ENCODE measurements at regions not wholly inside any gene's neighbourhood (a gene's known extent, or its start where the extent isn't known, plus 50 kb on each side); places are given as distances from the start of the nearest gene placed in this dataset.

- Histone ChIP-seq H3K4me1 (ENCODE audit: insufficient read depth, low read length, poor library complexity, severe bottlenecking) (no peaks in the 10 kb centered on the region), H3K9me2 (replicated peaks; ENCODE audit: low read depth, low read length) (no peaks in the 10 kb centered on the region), H2AFZ (ENCODE audit: low read length) (no peak overlapping the region), H3K9ac (ENCODE audit: low read depth, low read length, poor library complexity, severe bottlenecking) (no peak overlapping the region), H3K79me2 (ENCODE audit: insufficient read depth, low read length) (no peaks in the 10 kb centered on the region), H4K20me1 (ENCODE audit: insufficient read depth, low read length, poor library complexity, severe bottlenecking) (no peaks in the 10 kb centered on the region), H3K27me3 (ENCODE audit: insufficient read depth, low read length, poor library complexity, severe bottlenecking) (no peaks in the 10 kb centered on the region), H3F3A (ENCODE audit: low read depth) (no peaks in the 10 kb centered on the region), H3K4me3 (ENCODE audit: low read length, poor library complexity, severe bottlenecking) (no peak overlapping the region), H3K9me3 (ENCODE audit: insufficient read depth, low read depth, low read length) (no peaks in the 10 kb centered on the region), H3K4me2 (ENCODE audit: low read depth, low read length, poor library complexity, severe bottlenecking) (no peak overlapping the region), H3K36me3 (ENCODE audit: insufficient read depth, low read length) (no peaks in the 10 kb centered on the region)
- TF ChIP-seq EZH2phosphoT487 (IDR thresholded peaks at IDR 0.05; ENCODE audit: borderline replicate concordance) (no peak), CTCF (conservative IDR thresholded peaks at IDR 0.05; ENCODE audit: low read length) (no peak)
Observed at GRCh38 chr13:85742355-85742754, 56.9 kb downstream of the SLITRK6 start.

GRCh38 chr13:85741017-85741416 lies 58.2 kb downstream of the SLITRK6 start:
- no peaks in the 10 kb centered on the region for H3K9me2 ChIP-seq (replicated peaks; ENCODE audit: low read depth, low read length)
- H4K20me1 ChIP-seq (ENCODE audit: insufficient read depth, low read length, poor library complexity, severe bottlenecking): no peaks in the 10 kb centered on the region
- H3K36me3 ChIP-seq (ENCODE audit: insufficient read depth, low read length): no peaks in the 10 kb centered on the region
- H3K9me3 ChIP-seq (ENCODE audit: insufficient read depth, low read depth, low read length): no peaks in the 10 kb centered on the region
- H3K4me1 ChIP-seq (ENCODE audit: insufficient read depth, low read length, poor library complexity, severe bottlenecking): no peaks in the 10 kb centered on the region
- no peaks in the 10 kb centered on the region for H3K79me2 ChIP-seq (ENCODE audit: insufficient read depth, low read length)
- no peak overlapping the region for H3K4me3 ChIP-seq (ENCODE audit: low read length, poor library complexity, severe bottlenecking)
- H2AFZ ChIP-seq (ENCODE audit: low read length): no peak overlapping the region
- no peaks in the 10 kb centered on the region for H3K27me3 ChIP-seq (ENCODE audit: insufficient read depth, low read length, poor library complexity, severe bottlenecking)
- no peak overlapping the region for H3K9ac ChIP-seq (ENCODE audit: low read depth, low read length, poor library complexity, severe bottlenecking)
- H3K4me2 ChIP-seq (ENCODE audit: low read depth, low read length, poor library complexity, severe bottlenecking): no peak overlapping the region
- no peak for TF ChIP-seq EZH2phosphoT487 (IDR thresholded peaks at IDR 0.05; ENCODE audit: borderline replicate concordance)
- TF ChIP-seq CTCF (conservative IDR thresholded peaks at IDR 0.05; ENCODE audit: low read length): no peak
- H3F3A ChIP-seq (ENCODE audit: low read depth): no peaks in the 10 kb centered on the region

GRCh38 chr13:85738696-85739320 lies 60.4 kb downstream of the SLITRK6 start:
- Histone ChIP-seq H3K9ac (ENCODE audit: low read depth, low read length, poor library complexity, severe bottlenecking) (no peak overlapping the region), H3K27me3 (ENCODE audit: insufficient read depth, low read length, poor library complexity, severe bottlenecking) (no peaks in the 10 kb centered on the region), H3K4me1 (ENCODE audit: insufficient read depth, low read length, poor library complexity, severe bottlenecking) (no peaks in the 10 kb centered on the region), H2AFZ (ENCODE audit: low read length) (no peak overlapping the region), H3K36me3 (ENCODE audit: insufficient read depth, low read length) (no peaks in the 10 kb centered on the region), H3K79me2 (ENCODE audit: insufficient read depth, low read length) (no peaks in the 10 kb centered on the region), H3K9me3 (ENCODE audit: insufficient read depth, low read depth, low read length) (no peaks in the 10 kb centered on the region), H3K4me2 (ENCODE audit: low read depth, low read length, poor library complexity, severe bottlenecking) (no peak overlapping the region), H3K4me3 (ENCODE audit: low read length, poor library complexity, severe bottlenecking) (no peak overlapping the region), H4K20me1 (ENCODE audit: insufficient read depth, low read length, poor library complexity, severe bottlenecking) (no peaks in the 10 kb centered on the region), H3K9me2 (replicated peaks; ENCODE audit: low read depth, low read length) (no peaks in the 10 kb centered on the region), H3F3A (ENCODE audit: low read depth) (no peaks in the 10 kb centered on the region)
- TF ChIP-seq EZH2phosphoT487 (IDR thresholded peaks at IDR 0.05; ENCODE audit: borderline replicate concordance): no peak

- no peaks in the 10 kb centered on the region for H3K36me3 ChIP-seq (ENCODE audit: insufficient read depth, low read length)
- H3K9me2 ChIP-seq (replicated peaks; ENCODE audit: low read depth, low read length): no peaks in the 10 kb centered on the region
- TF ChIP-seq EZH2phosphoT487 (IDR thresholded peaks at IDR 0.05; ENCODE audit: borderline replicate concordance) (no peak), CTCF (conservative IDR thresholded peaks at IDR 0.05; ENCODE audit: low read length) (peak; percentile 17; the same call in 1 of the 2 replicates)
- no peak overlapping the region for H3K4me2 ChIP-seq (ENCODE audit: low read depth, low read length, poor library complexity, severe bottlenecking)
- H3K4me1 ChIP-seq (ENCODE audit: insufficient read depth, low read length, poor library complexity, severe bottlenecking): no peaks in the 10 kb centered on the region
- no peaks in the 10 kb centered on the region for H3K79me2 ChIP-seq (ENCODE audit: insufficient read depth, low read length)
- no peaks in the 10 kb centered on the region for H3K27me3 ChIP-seq (ENCODE audit: insufficient read depth, low read length, poor library complexity, severe bottlenecking)
- H3K4me3 ChIP-seq (ENCODE audit: low read length, poor library complexity, severe bottlenecking): no peak overlapping the region
- H4K20me1 ChIP-seq (ENCODE audit: insufficient read depth, low read length, poor library complexity, severe bottlenecking): no peaks in the 10 kb centered on the region
- H2AFZ ChIP-seq (ENCODE audit: low read length): no peak overlapping the region
- no peaks in the 10 kb centered on the region for H3K9me3 ChIP-seq (ENCODE audit: insufficient read depth, low read depth, low read length)
- no peak overlapping the region for H3K9ac ChIP-seq (ENCODE audit: low read depth, low read length, poor library complexity, severe bottlenecking)
- no peaks in the 10 kb centered on the region for H3F3A ChIP-seq (ENCODE audit: low read depth)
Observed at GRCh38 chr13:85737952-85738351, 61.3 kb downstream of the SLITRK6 start.
